Endothelial cell of umbilical vein (primary cell): ENCODE measurements at regions not wholly inside any gene's neighbourhood (a gene's known extent, or its start where the extent isn't known, plus 50 kb on each side); places are given as distances from the start of the nearest gene placed in this dataset.

ENCODE experiments used
- BruUV-seq: library from RNA; stranded (reverse); fragments of 400-500 nt; replicated peaks from 2 replicates; lab custom pipeline; 2021; lab: Mats Ljungman, UMichigan
- CTCF ChIA-PET: fragments of 300-600, 350-600 bp; sonication (Branson Sonifier 250); formaldehyde crosslinking; loops from one replicate; lab custom pipeline; 2021; ENCODE audit warnings: antibody characterized with exemption, inconsistent platforms; lab: Charles Lee
- POLR2A ChIA-PET: fragments of 300-600, 350-600 bp; sonication (Branson Sonifier 250); formaldehyde crosslinking; loops from one replicate; lab custom pipeline; 2021; ENCODE audit warnings: antibody characterized with exemption, inconsistent platforms; lab: Charles Lee
- DNase-seq: peaks from one replicate; pipeline ENCODE4 v3.0.0-alpha.2; 2011; ENCODE audit warnings: low read depth, low spot score
- FAIRE-seq: peaks from 2 replicates; lab custom pipeline; 2011; peaks lifted over from hg19 to GRCh38; lab: Jason Lieb, UNC
- H2AFZ ChIP-seq: 2 replicates; pipeline ENCODE4 v1.6.0; 2012; ENCODE audit warnings: low read depth, low read length, control low read depth, inconsistent platforms
- H3K27ac ChIP-seq: 2 replicates; pipeline ENCODE4 v1.5.1; 2011; ENCODE audit warnings: low read depth, mild to moderate bottlenecking, control low read depth, low read length, moderate library complexity; ENCODE audit not compliant: insufficient read depth
- H3K27me3 ChIP-seq, 2 experiments: 2 replicates each; pipeline versions ENCODE4 v1.6.0 to v1.6.1; 2011; ENCODE audit warnings: low read length in 2 of 2, mixed read lengths in 1 of 2; ENCODE audit not compliant: control insufficient read depth in 2 of 2, insufficient read depth in 2 of 2
- H3K36me3 ChIP-seq, 2 experiments: 2 replicates in 1 of 2; 3 replicates in 1 of 2; pipeline ENCODE4 v1.5.1; 2011; ENCODE audit warnings: low read length in 2 of 2, mild to moderate bottlenecking in 1 of 2, moderate library complexity in 1 of 2; ENCODE audit not compliant: control insufficient read depth in 2 of 2, insufficient read depth in 2 of 2; ENCODE audit errors: extremely low read depth in 1 of 2
- H3K4me1 ChIP-seq: 3 replicates; pipeline ENCODE4 v1.5.1; 2011; ENCODE audit warnings: mild to moderate bottlenecking, low read length; ENCODE audit not compliant: control insufficient read depth, insufficient read depth; ENCODE audit errors: extremely low read depth
- H3K4me2 ChIP-seq: 2 replicates; pipeline ENCODE4 v1.6.1; 2011; ENCODE audit warnings: low read length, control low read depth, mixed read lengths; ENCODE audit not compliant: insufficient read depth
- H3K4me3 ChIP-seq, 3 experiments: fragments of 200-600 bp in 1 of 3; sonication (generic), shearing (Covaris generic) in 1 of 3; replicated peaks in 1 of 3; 2 replicates each; pipeline ENCODE4 v1.5.1; 2011 to 2016; ENCODE audit warnings: control low read depth in 3 of 3, low read length in 3 of 3, mild to moderate bottlenecking in 2 of 3, inconsistent platforms in 1 of 3, low read depth in 1 of 3, moderate library complexity in 1 of 3; ENCODE audit not compliant: insufficient read depth in 1 of 3
- H3K79me2 ChIP-seq: 2 replicates; pipeline ENCODE4 v1.6.0; 2012; ENCODE audit warnings: low read length, inconsistent platforms; ENCODE audit not compliant: control insufficient read depth, insufficient read depth
- H3K9ac ChIP-seq: replicated peaks from 2 replicates; pipeline ENCODE3; 2011; ENCODE audit warnings: low read length, control low read depth; ENCODE audit not compliant: insufficient read depth; ENCODE audit errors: extremely low read depth
- H3K9me1 ChIP-seq: replicated peaks from 3 replicates; pipeline ENCODE4 v1.6.0; 2011; ENCODE audit warnings: mild to moderate bottlenecking, low read length; ENCODE audit not compliant: control insufficient read depth, insufficient read depth; ENCODE audit errors: extremely low read depth
- H3K9me3 ChIP-seq: replicated peaks from 2 replicates; pipeline ENCODE4 v1.5.1; 2012; ENCODE audit warnings: low read length, inconsistent platforms; ENCODE audit not compliant: control insufficient read depth, insufficient read depth
- H4K20me1 ChIP-seq: replicated peaks from 2 replicates; pipeline ENCODE3; 2011; ENCODE audit warnings: mild to moderate bottlenecking, low read length; ENCODE audit not compliant: control insufficient read depth, insufficient read depth; ENCODE audit errors: extremely low read depth
- CTCF ChIP-seq, 2 donors: IDR thresholded peaks; 1 replicate in 1 of 2; 2 replicates in 1 of 2; pipeline ENCODE4 v1.5.1; 2011; ENCODE audit warnings: low read length in 2 of 2, mild to moderate bottlenecking in 2 of 2, moderate library complexity in 2 of 2, control low read depth in 1 of 2, inconsistent platforms in 1 of 2, low read depth in 1 of 2; ENCODE audit not compliant: insufficient read depth in 1 of 2; ENCODE audit errors: extremely low read depth in 1 of 2
- EZH2 ChIP-seq: IDR thresholded peaks from 2 replicates; pipeline ENCODE4 v1.6.1; 2012; ENCODE audit warnings: borderline replicate concordance, low read depth, mild to moderate bottlenecking, moderate library complexity, low read length, inconsistent platforms; ENCODE audit not compliant: severe bottlenecking
- FOS ChIP-seq: IDR thresholded peaks from 2 replicates; pipeline ENCODE4 v1.6.1; 2011; ENCODE audit warnings: mild to moderate bottlenecking, low read length, moderate library complexity, borderline replicate concordance; ENCODE audit not compliant: insufficient read depth
- GATA2 ChIP-seq: IDR thresholded peaks from 2 replicates; pipeline ENCODE4 v1.7.0; 2011; ENCODE audit warnings: low read depth, mild to moderate bottlenecking, moderate library complexity, mixed read lengths, low read length; ENCODE audit not compliant: insufficient read length, insufficient read depth
- JUN ChIP-seq: IDR thresholded peaks from 2 replicates; pipeline ENCODE4 v1.6.1; 2011; ENCODE audit warnings: borderline replicate concordance, low read depth; ENCODE audit not compliant: insufficient read length, insufficient read depth
- MAX ChIP-seq: IDR thresholded peaks from 2 replicates; pipeline ENCODE4 v1.6.1; 2011; ENCODE audit not compliant: insufficient read depth, insufficient read length
- MYC ChIP-seq: IDR thresholded peaks from one replicate; pipeline ENCODE4 v1.6.1; 2011; ENCODE audit warnings: mild to moderate bottlenecking, low read depth, low read length
- POLR2A ChIP-seq: IDR thresholded peaks from 2 replicates; pipeline ENCODE4 v1.6.1; 2012; ENCODE audit warnings: low read depth, mild to moderate bottlenecking, control low read depth, low read length
- POLR2AphosphoS5 ChIP-seq: IDR thresholded peaks from 2 replicates; pipeline ENCODE4 v1.6.1; 2012; ENCODE audit warnings: low read depth, mild to moderate bottlenecking, control low read depth, low read length, moderate library complexity; ENCODE audit not compliant: insufficient read depth
- dilution Hi-C: fragments of 300-500 bp; cut with MboI; formaldehyde crosslinking; loops from one replicate; pipeline ENCODE4 v1.15.0; 2019; ENCODE audit warnings: low sequenced_read_pairs; ENCODE audit not compliant: extremely low pct_ligation_motif_present
- intact Hi-C: fragments of 100-400 bp; cut with micrococcal nuclease; formaldehyde crosslinking; loops from one replicate; pipeline ENCODE4 v1.10.0; 2022

GRCh38 chr13:103349211-103349980 lies 283.2 kb upstream of the SLC10A2 start:
- H3K27ac ChIP-seq, result no peak overlapping the region
- CTCF ChIA-PET, result no interaction called here
- H3K9me1 ChIP-seq, result no peaks in the 10 kb centered on the region
- H3K79me2 ChIP-seq, result no peaks in the 10 kb centered on the region
- no peaks in the 10 kb centered on the region for H4K20me1 ChIP-seq
- no peak overlapping the region for H2AFZ ChIP-seq
- no peaks in the 10 kb centered on the region for H3K36me3 ChIP-seq
- no peak for FAIRE-seq
- dilution Hi-C loops (no loop called here), intact Hi-C loops (no loop called here)
- no TSS peak for BruUV-seq
- H3K4me2 ChIP-seq, result no peak overlapping the region
- POLR2A ChIA-PET, result no interaction called here
- no peak for DNase-seq
- H3K4me1 ChIP-seq, result no peaks in the 10 kb centered on the region
- no peak for TF ChIP-seq POLR2A
- no peak for TF ChIP-seq MYC
- no peak for TF ChIP-seq GATA2
- TF ChIP-seq EZH2, result no peak
- TF ChIP-seq CTCF (IDR thresholded peaks at IDR 0.05; ENCODE audit: extremely low read depth in 1 of 2, insufficient read depth in 1 of 2, low read depth in 1 of 2, low read length in 2 of 2), result no peak
- no peak for TF ChIP-seq POLR2AphosphoS5
- no peak for TF ChIP-seq JUN
- no peak for TF ChIP-seq FOS
- TF ChIP-seq MAX, result no peak
- H3K27me3 ChIP-seq, result no peaks in the 10 kb centered on the region
- H3K9ac ChIP-seq, result no peak overlapping the region
- H3K4me3 ChIP-seq, result no peak overlapping the region
- H3K9me3 ChIP-seq, result peaks cover 5% of the 10 kb centered on the region
